SU-DHL-6 (cell line): ENCODE measurements at regions not wholly inside any gene's neighbourhood (a gene's known extent, or its start where the extent isn't known, plus 50 kb on each side); places are given as distances from the start of the nearest gene placed in this dataset.

ENCODE experiments used
- CTCF ChIP-seq: fragments of 200-600 bp; sonication (generic); IDR thresholded peaks from one replicate; pipeline ENCODE4 v1.5.1; 2017; ENCODE audit warnings: antibody characterized with exemption, mild to moderate bottlenecking, low read length, moderate library complexity; ENCODE audit not compliant: insufficient read depth, poor library complexity, severe bottlenecking
- EZH2phosphoT487 ChIP-seq: fragments of 200-600 bp; sonication (generic), shearing (Covaris generic); conservative IDR thresholded peaks from 2 replicates; pipeline ENCODE4 v1.6.1; 2018; ENCODE audit warnings: mild to moderate bottlenecking, antibody characterized with exemption, low read length, moderate library complexity, mixed read lengths

- no peak for TF ChIP-seq CTCF
- TF ChIP-seq EZH2phosphoT487, result no peak
These were observed 152.1 kb downstream of the BUB3 start for GRCh38 chr10:123306290-123306689.
